ENCODE measurements at regions not wholly inside any gene's neighbourhood (a gene's known extent, or its start where the extent isn't known, plus 50 kb on each side); places are given as distances from the start of the nearest gene placed in this dataset.
"Not testable (repeated sequence)": the region's sequence is repeated elsewhere in the genome, so short reads cannot be mapped to it uniquely, and the experiment has no call there.

DNA sequence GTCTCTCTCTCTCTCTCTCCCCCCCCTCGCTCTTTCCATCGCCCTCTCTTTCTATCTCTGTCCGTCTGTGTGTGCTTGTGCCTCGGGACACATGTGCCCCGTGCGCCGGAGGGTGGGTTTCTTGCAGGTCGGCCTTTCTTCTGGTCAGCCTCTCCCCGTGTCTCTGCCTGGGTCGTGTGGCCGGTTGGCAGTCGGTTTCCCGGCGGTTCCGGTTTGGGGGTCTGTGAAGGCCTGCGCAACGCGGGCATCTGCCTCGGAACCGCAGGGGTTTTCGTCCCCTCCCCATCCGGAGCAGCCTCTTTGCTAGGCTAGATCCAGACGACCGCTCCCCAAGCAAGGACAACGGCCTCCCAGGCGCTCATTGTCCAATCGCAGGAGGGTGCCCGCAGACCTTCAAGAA, 1418.5 kb upstream of the PCDH10 start:
- POLR2A ChIA-PET, CTCF ChIA-PET: not testable (repeated sequence)
- WGBS (ENCODE audit: missing lambda C conversion rate), result no CpG with 5 or more reads among the region's 28 CpGs

DNA sequence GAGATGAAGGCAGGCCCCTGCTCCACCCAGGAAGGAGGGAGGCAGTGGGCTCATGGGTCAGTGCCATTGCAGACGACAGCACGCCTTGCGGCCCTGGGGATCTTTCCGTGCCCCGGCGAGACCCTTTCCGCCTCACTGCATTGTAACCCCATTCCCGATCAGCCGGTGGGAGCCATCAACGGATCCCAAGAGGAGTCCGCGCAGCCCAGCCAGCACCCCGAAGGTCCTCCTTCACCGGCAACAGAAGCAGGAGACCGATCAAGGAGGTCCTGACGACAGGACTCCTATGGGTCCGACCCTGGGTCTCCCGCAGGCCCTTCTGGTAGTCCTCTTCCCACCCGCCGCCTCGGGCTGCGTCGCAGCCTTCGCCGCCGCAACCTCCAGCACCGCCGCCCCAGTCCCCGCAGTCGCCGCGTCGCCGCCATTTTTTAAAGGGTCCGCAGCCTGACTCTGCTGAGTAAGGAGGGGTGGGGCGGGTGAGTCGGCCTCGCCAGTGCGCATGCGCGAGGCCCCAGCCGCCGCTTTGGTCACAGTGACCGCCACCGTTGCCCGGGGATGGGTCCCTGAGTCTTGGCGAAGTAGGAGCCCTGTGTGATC, 1417.0 kb upstream of the PCDH10 start:
- CTCF ChIA-PET; H3K27ac ChIP-seq; H3K9me3 ChIP-seq; H3K4me3 ChIP-seq; DNase-seq (ENCODE audit: low read depth in 1 of 2, low spot score in 1 of 2); H3K4me1 ChIP-seq; FAIRE-seq; POLR2A ChIA-PET; H3K4me2 ChIP-seq; ATAC-seq: not testable (repeated sequence)
- WGBS (ENCODE audit: missing lambda C conversion rate), result 100% methylated on average over 1 of the region's 47 CpGs

More for the DNA sequence above, 1418.5 kb upstream of the PCDH10 start:
- H3K4me1 ChIP-seq; H3K9me3 ChIP-seq; FAIRE-seq; H3K4me2 ChIP-seq; H3K4me3 ChIP-seq; DNase-seq (ENCODE audit: low read depth in 1 of 2, low spot score in 1 of 2); ATAC-seq; H3K27ac ChIP-seq: not testable (repeated sequence)

DNA sequence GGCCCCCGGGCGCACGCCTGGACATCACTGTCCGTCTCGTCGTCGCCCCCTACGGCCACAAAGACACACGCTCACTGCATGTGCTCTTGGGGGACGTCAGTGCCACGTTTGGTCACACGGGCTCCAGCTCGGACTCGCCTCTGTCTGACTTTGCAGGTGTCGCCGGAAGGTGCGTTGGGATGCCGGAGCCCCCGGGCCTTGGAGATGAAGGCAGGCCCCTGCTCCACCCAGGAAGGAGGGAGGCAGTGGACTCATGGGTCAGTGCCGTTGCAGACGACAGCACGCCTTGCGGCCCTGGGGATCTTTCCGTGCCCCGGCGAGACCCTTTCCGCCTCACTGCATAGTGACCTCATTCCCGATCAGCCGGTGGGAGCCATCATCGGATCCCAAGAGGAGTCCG, 1414.8 kb upstream of the PCDH10 start:
- H3K4me3 ChIP-seq; H3K4me2 ChIP-seq; H3K27ac ChIP-seq; POLR2A ChIA-PET; FAIRE-seq; CTCF ChIA-PET; H3K4me1 ChIP-seq; DNase-seq (ENCODE audit: low read depth in 1 of 2, low spot score in 1 of 2); H3K9me3 ChIP-seq; ATAC-seq: not testable (repeated sequence)
- WGBS (ENCODE audit: missing lambda C conversion rate), result 70% methylated on average over 2 of the region's 31 CpGs

DNA sequence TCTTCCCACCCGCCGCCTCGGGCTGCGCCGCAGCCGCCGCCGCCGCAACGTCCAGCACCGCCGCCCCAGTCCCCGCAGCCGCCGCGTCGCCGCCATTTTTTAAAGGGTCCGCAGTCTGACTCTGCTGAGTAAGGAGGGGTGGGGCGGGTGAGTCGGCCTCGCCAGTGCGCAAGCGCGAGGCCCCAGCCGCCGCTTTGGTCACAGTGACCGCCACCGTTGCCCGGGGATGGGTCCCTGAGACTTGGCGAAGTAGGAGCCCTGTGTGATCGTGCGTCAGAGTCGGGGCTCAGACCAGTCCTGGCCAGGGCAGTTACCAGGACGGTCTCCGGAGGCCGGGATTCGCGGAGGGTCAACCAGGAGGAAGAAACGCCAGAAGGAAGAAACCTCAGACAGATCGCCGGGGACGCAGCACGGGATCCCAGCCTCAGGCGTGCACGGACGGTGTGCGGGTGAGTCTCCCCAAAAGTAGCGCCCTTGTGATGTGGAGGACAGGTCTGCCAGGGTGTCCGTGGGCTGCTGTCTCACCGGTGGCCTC, 1414.2 kb upstream of the PCDH10 start:
- H3K4me1 ChIP-seq; CTCF ChIA-PET; H3K4me2 ChIP-seq; H3K9me3 ChIP-seq; ATAC-seq; DNase-seq (ENCODE audit: low read depth in 1 of 2, low spot score in 1 of 2); FAIRE-seq; H3K4me3 ChIP-seq; H3K27ac ChIP-seq; POLR2A ChIA-PET: not testable (repeated sequence)
- WGBS (ENCODE audit: missing lambda C conversion rate), result 81% methylated on average over 27 of the region's 51 CpGs

DNA sequence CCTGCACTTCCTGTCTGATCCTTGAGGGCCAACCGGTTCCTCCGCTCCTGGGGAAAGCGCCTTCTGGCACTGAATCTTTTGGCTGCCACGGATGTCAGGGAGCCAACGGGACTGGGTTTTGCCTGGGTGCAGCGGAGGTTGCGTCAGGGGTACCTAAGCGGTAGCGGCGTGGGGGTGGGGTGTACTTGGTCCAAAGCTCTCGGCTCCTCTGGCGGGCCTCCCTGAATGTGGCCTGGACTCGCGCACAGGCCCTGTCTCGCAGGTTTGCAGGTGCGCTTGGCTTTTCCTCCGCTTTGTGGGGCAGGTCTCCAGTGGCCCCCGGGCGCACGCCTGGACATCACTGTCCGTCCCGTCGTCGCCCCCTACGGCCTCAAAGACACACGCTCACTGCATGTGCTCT, 1410.1 kb upstream of the PCDH10 start:
- FAIRE-seq, POLR2A ChIA-PET: not testable (repeated sequence)
- 84% methylated on average over 13 of the region's 26 CpGs for WGBS (ENCODE audit: missing lambda C conversion rate)

DNA sequence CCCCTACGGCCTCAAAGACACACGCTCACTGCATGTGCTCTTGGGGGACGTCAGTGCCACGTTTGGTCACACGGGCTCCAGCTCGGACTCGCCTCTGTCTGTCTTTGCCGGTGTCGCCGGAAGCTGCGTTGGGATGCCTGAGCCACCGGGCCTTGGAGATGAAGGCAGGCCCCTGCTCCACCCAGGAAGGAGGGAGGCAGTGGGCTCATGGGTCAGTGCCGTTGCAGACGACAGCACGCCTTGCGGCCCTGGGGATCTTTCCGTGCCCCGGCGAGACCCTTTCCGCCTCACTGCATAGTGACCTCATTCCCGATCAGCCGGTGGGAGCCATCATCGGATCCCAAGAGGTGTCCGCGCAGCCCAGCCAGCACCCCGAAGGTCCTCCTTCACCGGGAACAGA, 1407.3 kb upstream of the PCDH10 start:
- FAIRE-seq, POLR2A ChIA-PET: not testable (repeated sequence)

More for the DNA sequence above, 1410.1 kb upstream of the PCDH10 start:
- ATAC-seq; DNase-seq (ENCODE audit: low read depth in 1 of 2, low spot score in 1 of 2); H3K27ac ChIP-seq; H3K4me1 ChIP-seq; H3K4me3 ChIP-seq; CTCF ChIA-PET; H3K4me2 ChIP-seq; H3K9me3 ChIP-seq: not testable (repeated sequence)

DNA sequence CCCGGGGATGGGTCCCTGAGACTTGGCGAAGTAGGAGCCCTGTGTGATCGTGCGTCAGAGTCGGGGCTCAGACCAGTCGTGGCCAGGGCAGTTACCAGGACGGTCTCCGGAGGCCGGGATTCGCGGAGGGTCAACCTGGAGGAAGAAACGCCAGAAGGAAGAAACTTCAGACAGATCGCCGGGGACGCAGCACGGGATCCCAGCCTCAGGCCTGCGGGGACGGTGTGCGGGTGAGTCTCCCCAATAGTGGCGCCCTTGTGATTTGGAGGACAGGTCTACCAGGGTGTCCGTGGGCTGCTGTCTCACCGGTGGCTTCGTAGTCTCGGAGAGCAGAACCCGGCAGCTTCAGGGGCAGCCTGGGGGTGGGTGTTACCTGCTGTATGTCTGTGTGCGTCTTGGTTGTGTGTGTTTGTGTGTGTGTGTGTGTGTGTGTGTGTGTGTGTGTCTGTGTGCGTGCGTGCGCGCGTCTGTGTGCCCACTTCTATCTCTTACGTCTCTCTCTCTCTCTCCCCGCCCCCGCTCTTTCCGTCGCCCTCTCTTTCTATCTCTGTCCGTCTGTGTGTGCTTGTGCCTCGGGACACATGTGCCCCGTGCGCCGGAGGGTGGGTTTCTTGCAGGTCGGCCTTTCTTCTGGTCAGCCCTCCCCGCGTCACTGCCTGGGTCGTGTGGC, 1406.4 kb upstream of the PCDH10 start:
- 86% methylated on average over 30 of the region's 45 CpGs for WGBS (ENCODE audit: missing lambda C conversion rate)
- H3K4me1 ChIP-seq; H3K9me3 ChIP-seq; H3K27ac ChIP-seq; ATAC-seq; CTCF ChIA-PET; POLR2A ChIA-PET; DNase-seq (ENCODE audit: low read depth in 1 of 2, low spot score in 1 of 2); FAIRE-seq; H3K4me3 ChIP-seq; H3K4me2 ChIP-seq: not testable (repeated sequence)

More for the DNA sequence above, 1407.3 kb upstream of the PCDH10 start:
- H3K9me3 ChIP-seq; H3K4me1 ChIP-seq; H3K4me3 ChIP-seq; ATAC-seq; H3K27ac ChIP-seq; H3K4me2 ChIP-seq; DNase-seq (ENCODE audit: low read depth in 1 of 2, low spot score in 1 of 2); CTCF ChIA-PET: not testable (repeated sequence)
- whole genome bisulfite sequencing (ENCODE audit: missing lambda C conversion rate), result 87% methylated on average over 11 of the region's 27 CpGs

DNA sequence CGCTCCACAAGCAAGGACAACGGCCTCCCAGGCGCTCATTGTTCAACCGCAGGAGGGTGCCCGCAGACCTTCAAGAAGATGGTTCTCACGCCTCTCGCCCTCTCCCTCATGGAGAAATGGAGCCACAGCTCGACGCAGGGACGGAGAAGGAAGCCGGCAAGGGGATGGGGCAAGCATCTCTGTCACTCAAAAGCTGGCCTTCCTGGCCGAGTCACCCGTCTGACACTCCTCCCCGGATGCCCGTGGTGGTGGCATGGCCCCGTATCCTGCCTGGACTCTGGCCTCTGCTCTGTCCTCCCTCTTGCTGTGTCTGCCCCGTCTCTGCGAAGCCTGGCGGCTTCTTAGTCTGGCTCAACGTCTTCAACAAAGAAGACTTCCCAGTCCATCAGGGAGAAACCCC, 1405.7 kb upstream of the PCDH10 start:
- WGBS (ENCODE audit: missing lambda C conversion rate), result 50% methylated on average over 5 of the region's 20 CpGs
- CTCF ChIA-PET, POLR2A ChIA-PET: not testable (repeated sequence)

DNA sequence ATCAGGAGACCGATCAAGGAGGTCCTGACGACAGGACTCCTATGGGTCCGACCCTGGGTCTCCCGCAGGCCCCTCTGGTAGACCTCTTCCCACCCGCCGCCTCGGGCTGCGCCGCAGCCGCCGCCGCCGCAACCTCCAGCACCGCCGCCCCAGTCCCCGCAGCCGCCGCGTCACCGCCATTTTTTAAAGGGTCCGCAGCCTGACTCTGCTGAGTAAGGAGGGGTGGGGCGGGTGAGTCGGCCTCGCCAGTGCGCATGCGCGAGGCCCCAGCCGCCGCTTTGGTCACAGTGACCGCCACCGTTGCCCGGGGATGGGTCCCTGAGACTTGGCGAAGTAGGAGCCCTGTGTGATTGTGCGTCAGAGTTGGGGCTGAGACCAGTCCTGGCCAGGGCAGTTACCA, 1401.9 kb upstream of the PCDH10 start:
- H3K4me3 ChIP-seq; POLR2A ChIA-PET; ATAC-seq; H3K4me2 ChIP-seq; DNase-seq (ENCODE audit: low read depth in 1 of 2, low spot score in 1 of 2); H3K9me3 ChIP-seq; FAIRE-seq; CTCF ChIA-PET; H3K27ac ChIP-seq; H3K4me1 ChIP-seq: not testable (repeated sequence)
- WGBS (ENCODE audit: missing lambda C conversion rate), result 85% methylated on average over 5 of the region's 34 CpGs

More for the DNA sequence above, 1405.7 kb upstream of the PCDH10 start:
- not testable (repeated sequence) for FAIRE-seq; DNase-seq (ENCODE audit: low read depth in 1 of 2, low spot score in 1 of 2); H3K4me3 ChIP-seq; H3K4me2 ChIP-seq; H3K4me1 ChIP-seq; ATAC-seq; H3K9me3 ChIP-seq; H3K27ac ChIP-seq

DNA sequence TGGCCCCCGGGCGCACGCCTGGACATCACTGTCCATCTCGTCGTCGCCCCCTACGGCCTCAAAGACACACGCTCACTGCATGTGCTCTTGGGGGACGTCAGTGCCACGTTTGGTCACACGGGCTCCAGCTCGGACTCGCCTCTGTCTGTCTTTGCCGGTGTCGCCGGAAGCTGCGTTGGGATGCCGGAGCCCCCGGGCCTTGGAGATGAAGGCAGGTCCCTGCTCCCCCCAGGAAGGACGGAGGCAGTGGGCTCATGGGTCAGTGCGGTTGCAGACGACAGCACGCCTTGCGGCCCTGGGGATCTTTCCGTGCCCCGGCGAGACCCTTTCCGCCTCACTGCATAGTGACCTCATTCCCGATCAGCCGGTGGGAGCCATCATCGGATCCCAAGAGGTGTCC, 1399.9 kb upstream of the PCDH10 start:
- H3K4me3 ChIP-seq; POLR2A ChIA-PET; H3K4me2 ChIP-seq; H3K9me3 ChIP-seq; ATAC-seq; CTCF ChIA-PET; DNase-seq (ENCODE audit: low read depth in 1 of 2, low spot score in 1 of 2); H3K4me1 ChIP-seq; FAIRE-seq; H3K27ac ChIP-seq: not testable (repeated sequence)
- WGBS (ENCODE audit: missing lambda C conversion rate), result 65% methylated on average over 11 of the region's 31 CpGs

DNA sequence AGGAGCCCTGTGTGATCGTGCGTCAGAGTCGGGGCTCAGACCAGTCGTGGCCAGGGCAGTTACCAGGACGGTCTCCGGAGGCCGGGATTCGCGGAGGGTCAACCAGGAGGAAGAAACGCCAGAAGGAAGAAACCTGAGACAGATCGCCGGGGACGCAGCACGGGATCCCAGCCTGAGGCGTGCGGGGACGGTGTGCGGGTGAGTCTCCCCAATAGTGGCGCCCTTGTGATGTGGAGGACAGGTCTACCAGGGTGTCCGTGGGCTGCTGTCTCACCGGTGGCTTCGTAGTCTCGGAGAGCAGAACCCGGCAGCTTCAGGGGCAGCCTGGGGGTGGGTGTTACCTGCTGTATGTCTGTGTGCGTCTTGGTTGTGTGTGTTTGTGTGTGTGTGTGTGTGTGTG, 1399.1 kb upstream of the PCDH10 start:
- H3K9me3 ChIP-seq; H3K27ac ChIP-seq; H3K4me3 ChIP-seq; FAIRE-seq; H3K4me1 ChIP-seq; POLR2A ChIA-PET; H3K4me2 ChIP-seq; CTCF ChIA-PET; ATAC-seq; DNase-seq (ENCODE audit: low read depth in 1 of 2, low spot score in 1 of 2): not testable (repeated sequence)
- WGBS (ENCODE audit: missing lambda C conversion rate), result 78% methylated on average over 23 of the region's 25 CpGs

DNA sequence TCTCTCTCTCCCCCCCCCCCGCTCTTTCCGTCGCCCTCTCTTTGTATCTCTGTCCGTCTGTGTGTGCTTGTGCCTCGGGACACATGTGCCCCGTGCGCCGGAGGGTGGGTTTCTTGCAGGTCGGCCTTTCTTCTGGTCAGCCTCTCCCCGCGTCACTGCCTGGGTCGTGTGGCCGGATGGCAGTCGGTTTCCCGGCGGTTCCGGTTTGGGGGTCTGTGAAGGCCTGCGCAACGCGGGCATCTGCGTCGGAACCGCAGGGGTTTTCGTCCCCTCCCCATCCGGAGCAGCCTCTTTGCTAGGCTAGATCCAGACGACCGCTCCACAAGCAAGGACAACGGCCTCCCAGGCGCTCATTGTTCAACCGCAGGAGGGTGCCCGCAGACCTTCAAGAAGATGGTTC, 1398.6 kb upstream of the PCDH10 start:
- CTCF ChIA-PET, result not testable (repeated sequence)
- 81% methylated on average over 25 of the region's 31 CpGs for WGBS (ENCODE audit: missing lambda C conversion rate)

More for the DNA sequence above, 1398.6 kb upstream of the PCDH10 start:
- H3K4me2 ChIP-seq; H3K9me3 ChIP-seq; H3K4me1 ChIP-seq; H3K27ac ChIP-seq; FAIRE-seq; POLR2A ChIA-PET; H3K4me3 ChIP-seq; ATAC-seq; DNase-seq (ENCODE audit: low read depth in 1 of 2, low spot score in 1 of 2): not testable (repeated sequence)

All from A549 (cell line).